Esophagus squamous epithelium (tissue), 5 donors: ENCODE measurements at regions not wholly inside any gene's neighbourhood (a gene's known extent, or its start where the extent isn't known, plus 50 kb on each side); places are given as distances from the start of the nearest gene placed in this dataset.

ENCODE experiments used
- DNase-seq: peaks from one replicate; lab custom pipeline; 2025; lab: John Stamatoyannopoulos, UW
- H3K27ac ChIP-seq, 4 donors: fragments of 200-600 bp; sonication (generic); one replicate each; pipeline ENCODE4 v1.5.1; 2016 to 2019; ENCODE audit warnings: mild to moderate bottlenecking in 1 of 4
- H3K27me3 ChIP-seq, 4 donors: fragments of 200-600 bp; sonication (generic); 1 replicate in 3 of 4; 2 replicates in 1 of 4; pipeline versions ENCODE4 v1.5.1 to v1.6.0; 2017 to 2021; ENCODE audit warnings: antibody characterized with exemption in 1 of 4
- H3K36me3 ChIP-seq, 3 donors: fragments of 200-600 bp; sonication (generic); one replicate each; pipeline ENCODE4 v1.5.1; 2016 to 2019
- H3K4me1 ChIP-seq, 3 donors: fragments of 200-600 bp; sonication (generic); one replicate each; pipeline ENCODE4 v1.5.1; 2017 to 2019
- H3K4me3 ChIP-seq, 4 donors: fragments of 200-600 bp; sonication (generic); 1 replicate in 3 of 4; 2 replicates in 1 of 4; pipeline ENCODE4 v1.5.1; 2016 to 2019; ENCODE audit warnings: mild to moderate bottlenecking in 2 of 4, moderate library complexity in 1 of 4
- H3K9me3 ChIP-seq, 3 donors: fragments of 200-600 bp; sonication (generic); one replicate each; pipeline ENCODE4 v1.5.1; 2016 to 2019
- CTCF ChIP-seq, 6 experiments: fragments of 450-650 bp in 4 of 6; fragments of 200-600 bp in 2 of 6; sonication (generic) in 2 of 6; IDR thresholded peaks; one replicate each; pipeline ENCODE4 v1.5.1; 2016 to 2019; ENCODE audit warnings: antibody characterized with exemption in 6 of 6, mild to moderate bottlenecking in 4 of 6, moderate library complexity in 4 of 6
- POLR2A ChIP-seq, 4 donors: fragments of 450-650 bp; IDR thresholded peaks; one replicate each; pipeline ENCODE4 v1.6.1; 2017; ENCODE audit warnings: antibody characterized with exemption in 4 of 4, mild to moderate bottlenecking in 4 of 4, moderate library complexity in 3 of 4
- WGBS, 2 donors: methylation state at CpG; one replicate each; pipeline ENCODE4 v1.1.5; 2018; 5-methylcytosine and 5-hydroxymethylcytosine counted together
- intact Hi-C: fragments of 100-400 bp; cut with DNase I; formaldehyde crosslinking; loops from one replicate; pipeline ENCODE4 v1.15.0; 2022
- small RNA-seq, 4 donors: library from RNA; depleted of rRNA; stranded (forward); fragments of <200 nt; gene quantifications; one replicate each; pipeline ENCODE3, GENCODE V24; 2016
- donor health status: DM: yes; HTN: yes; CAD: no.

GRCh38 chr5:9691261-9691660, 61.1 kb upstream of the TAS2R1 start:
- intact Hi-C loops: no loop called here
- H3K27ac ChIP-seq: no peak overlapping the region
- H3K27me3 ChIP-seq: no peaks in the 10 kb centered on the region
- no peaks in the 10 kb centered on the region for H3K4me1 ChIP-seq
- no peaks in the 10 kb centered on the region for H3K36me3 ChIP-seq
- 67 to 68% methylated on average over 5 of the region's 5 CpGs for WGBS, 2 donors
- TF ChIP-seq POLR2A (IDR thresholded peaks at IDR 0.05) (no peak), CTCF (IDR thresholded peaks at IDR 0.05) (no peak)
- no peak for DNase-seq
- H3K4me3 ChIP-seq: no peak overlapping the region
- H3K9me3 ChIP-seq: no peaks in the 10 kb centered on the region

- WGBS, 2 donors: 55 to 71% methylated on average over 8 of the region's 8 CpGs
- Histone ChIP-seq H3K36me3 (no peaks in the 10 kb centered on the region), H3K9me3 (no peaks in the 10 kb centered on the region), H3K4me1 (no peaks in the 10 kb centered on the region), H3K27me3 (no peaks in the 10 kb centered on the region), H3K4me3 (no peak overlapping the region), H3K27ac (no peak overlapping the region)
- no peak for DNase-seq
- intact Hi-C loops: no loop called here
- TF ChIP-seq CTCF (IDR thresholded peaks at IDR 0.05) (no peak), POLR2A (IDR thresholded peaks at IDR 0.05) (no peak)
These were observed 60.6 kb upstream of the TAS2R1 start for GRCh38 chr5:9690751-9691150.

GRCh38 chr5:9686216-9686615, 56.1 kb upstream of the TAS2R1 start:
- no peak for TF ChIP-seq POLR2A (IDR thresholded peaks at IDR 0.05)
- no peaks in the 10 kb centered on the region for H3K27me3 ChIP-seq
- H3K4me3 ChIP-seq: no peak overlapping the region
- no peak overlapping the region for H3K27ac ChIP-seq
- H3K36me3 ChIP-seq: no peaks in the 10 kb centered on the region
- DNase-seq: no peak
- H3K4me1 ChIP-seq: no peaks in the 10 kb centered on the region
- intact Hi-C loops: no loop called here
- no peaks in the 10 kb centered on the region for H3K9me3 ChIP-seq
- WGBS, 2 donors: 50 to 64% methylated on average over 2 of the region's 2 CpGs

- TF ChIP-seq CTCF (IDR thresholded peaks at IDR 0.05) (no peak), POLR2A (IDR thresholded peaks at IDR 0.05) (no peak)
- WGBS, 2 donors: 41 to 60% methylated on average over 1 of the region's 1 CpG
- intact Hi-C loops: no loop called here
- no peaks in the 10 kb centered on the region for H3K36me3 ChIP-seq
- H3K9me3 ChIP-seq: no peaks in the 10 kb centered on the region
- no peak overlapping the region for H3K4me3 ChIP-seq
- no peak for DNase-seq
- H3K27me3 ChIP-seq: no peaks in the 10 kb centered on the region
- no peaks in the 10 kb centered on the region for H3K4me1 ChIP-seq
- no peak overlapping the region for H3K27ac ChIP-seq
These were observed 51.6 kb upstream of the TAS2R1 start for GRCh38 chr5:9681706-9682105.

Small RNA genes lying in the stretch of these regions (small RNA-seq; reads per million reads assigned to genes)
- 0 reads per million in 4 donors for gene AC034229.5
- gene AC034229.6: 0 reads per million in 4 donors
- gene AC091905.3: 0 to 0.14 (median 0) reads per million in 4 donors
- 0 reads per million in 4 donors for gene AC091905.4
- 0 to 0.14 (median 0) reads per million in 4 donors for gene RNA5SP177
